Mucosa of gallbladder (tissue), 1 donor: ENCODE measurements at regions not wholly inside any gene's neighbourhood (a gene's known extent, or its start where the extent isn't known, plus 50 kb on each side); places are given as distances from the start of the nearest gene placed in this dataset.
"Not testable (repeated sequence)": the region's sequence is repeated elsewhere in the genome, so short reads cannot be mapped to it uniquely, and the experiment has no call there.

Experiments
- DNase-seq: peaks from one replicate; pipeline ENCODE4 v3.0.0-alpha.2; 2020; ENCODE audit warnings: low spot score
- donor health status: DM: no; HTN: no; CAD: no.

DNA sequence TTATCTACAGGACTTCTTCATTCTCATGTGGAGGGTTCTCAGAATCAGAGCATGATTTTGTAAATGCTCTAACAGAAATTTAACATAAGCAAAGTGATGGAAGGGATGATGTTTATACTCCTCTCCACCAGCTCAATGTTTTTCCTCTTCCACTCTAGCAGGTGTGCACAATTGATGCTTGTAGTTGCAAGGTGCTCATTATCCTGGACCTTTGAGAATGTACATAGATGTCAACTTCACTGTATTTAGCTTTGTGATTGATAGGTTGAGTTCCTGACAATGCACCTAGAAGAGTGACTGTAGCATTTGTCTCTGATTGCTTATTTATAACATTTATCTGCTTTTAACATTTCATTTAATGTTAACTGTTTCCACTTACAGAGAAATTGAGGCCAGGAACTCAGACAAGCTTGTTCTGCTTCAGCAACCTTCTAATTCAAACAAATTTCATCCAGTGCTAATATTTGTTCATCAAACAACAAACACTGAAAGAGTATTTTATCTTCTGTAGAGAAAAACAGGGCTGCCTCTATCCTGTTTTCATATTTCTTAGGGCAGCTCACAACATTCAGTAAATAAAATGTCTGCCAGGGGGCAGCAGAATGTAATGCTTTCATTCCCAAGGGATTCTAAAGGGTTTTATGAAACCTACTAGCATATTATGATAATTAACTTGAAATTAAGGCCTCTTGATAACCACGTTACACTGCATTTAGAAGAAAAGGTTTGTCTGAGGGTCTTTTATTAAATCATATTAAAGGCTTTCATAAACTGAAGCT, 127.9 kb upstream of the NOL4 start:
- DNase-seq = no peak

DNA sequence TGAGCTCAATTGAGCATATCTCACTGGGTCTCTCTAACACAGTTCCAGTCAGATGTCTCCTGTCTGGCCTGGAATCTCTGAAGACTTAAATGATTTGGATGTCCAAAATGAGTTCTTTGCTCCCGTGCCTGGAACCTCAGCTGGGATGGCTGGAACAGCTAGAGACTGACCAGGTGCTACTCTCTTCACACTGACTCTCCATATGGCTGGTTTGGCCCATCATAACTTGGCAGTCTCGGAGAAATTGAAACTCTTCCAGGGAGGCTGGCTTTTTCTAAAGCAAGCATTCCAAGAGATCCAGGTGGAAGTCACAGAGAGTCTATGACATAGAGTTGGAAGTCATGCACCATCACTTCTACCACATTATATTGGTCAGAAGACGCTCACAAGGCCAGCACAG, 129.6 kb upstream of the NOL4 start:
- no peak for DNase-seq

DNA sequence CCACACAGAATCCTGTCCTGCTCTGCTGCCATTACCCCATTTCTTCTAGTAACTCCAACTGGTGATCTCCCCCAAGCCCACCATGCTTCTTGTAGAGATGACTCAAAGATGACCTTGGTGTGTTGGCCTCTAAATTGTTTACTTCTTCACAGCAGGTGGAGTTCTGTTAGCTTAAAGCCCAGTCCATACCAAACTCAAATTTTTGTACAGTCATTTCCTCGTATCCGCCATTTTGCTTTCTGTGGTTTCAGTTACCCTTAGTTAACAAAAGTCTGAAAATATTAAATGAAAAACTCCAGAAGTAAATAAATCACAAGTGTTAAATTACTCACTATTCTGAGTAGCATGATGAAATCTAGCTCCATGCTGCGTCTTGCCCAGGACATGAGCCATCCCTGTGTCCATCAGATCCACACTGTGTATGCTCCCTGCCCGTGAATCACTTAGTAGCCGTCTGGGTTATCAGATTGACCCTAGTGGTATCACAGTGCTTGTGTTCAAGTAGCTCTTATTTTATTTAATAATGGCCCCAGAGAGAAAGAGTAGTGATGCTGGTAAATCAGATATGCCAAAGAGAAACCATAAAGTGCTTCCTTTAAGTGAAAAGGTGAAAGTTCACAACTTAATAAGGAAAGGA, 133.3 kb upstream of the NOL4 start:
- no peak for DNase-seq

GRCh38 chr18:34358923-34359322, 134.2 kb upstream of the NOL4 start:
- no peak for DNase-seq

GRCh38 chr18:34364699-34365098, 140.0 kb upstream of the NOL4 start:
- DNase-seq = no peak

- DNase-seq = no peak
Measured at GRCh38 chr18:34370704-34371395, 146.1 kb upstream of the NOL4 start.

GRCh38 chr18:34380326-34380725, 155.6 kb upstream of the NOL4 start:
- DNase-seq = no peak

- no peak for DNase-seq
Measured at GRCh38 chr18:34385311-34385710, 160.6 kb upstream of the NOL4 start.

DNA sequence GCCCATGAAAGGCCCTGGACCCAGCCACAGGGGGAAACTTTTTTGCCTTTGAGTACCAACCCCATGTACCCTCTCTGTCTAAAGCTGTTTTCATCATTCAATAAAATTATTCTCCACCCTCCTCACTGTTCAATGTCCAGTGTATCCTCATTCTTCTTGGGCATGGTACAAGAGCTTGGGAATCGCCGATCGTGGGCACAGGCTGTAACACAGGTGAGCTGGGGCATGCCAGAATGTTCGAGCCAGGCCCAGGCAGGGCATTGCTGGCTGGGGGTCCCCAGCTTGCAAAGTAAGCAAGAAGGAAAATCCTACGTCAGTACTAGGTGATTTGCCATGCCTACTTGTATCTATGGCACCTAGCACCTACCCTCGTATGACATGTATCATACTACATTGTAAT, 162.1 kb upstream of the NOL4 start:
- no peak for DNase-seq

DNA sequence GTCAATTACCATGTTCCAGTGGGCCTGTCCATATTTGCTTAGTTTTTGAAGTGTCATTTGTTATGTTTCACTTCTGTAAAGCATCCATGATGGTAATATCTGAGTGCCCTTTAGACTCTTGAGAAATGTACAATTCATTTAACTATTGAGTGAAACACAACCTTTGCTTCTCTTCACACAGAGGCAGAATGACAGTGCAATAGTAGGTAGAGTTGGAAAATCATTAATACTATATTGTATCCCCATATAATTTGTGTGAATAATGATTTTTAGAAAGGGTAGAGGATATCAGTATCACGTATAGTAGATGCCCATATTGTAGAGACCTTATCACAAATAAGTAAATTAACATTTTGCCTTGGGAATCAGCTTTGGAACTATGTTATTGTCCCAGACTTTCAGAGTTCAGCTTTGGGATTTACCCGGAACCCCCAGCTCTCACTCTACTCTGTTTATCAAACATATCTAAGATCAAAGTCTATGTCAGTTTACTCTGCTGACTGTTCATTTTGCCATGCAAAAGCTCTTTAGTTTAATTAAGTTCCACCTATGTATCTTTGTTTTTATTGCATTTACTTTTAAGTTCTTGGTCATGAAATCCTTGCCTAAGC, 172.7 kb upstream of the NOL4 start:
- no peak for DNase-seq

GRCh38 chr18:34399892-34400291, 175.2 kb upstream of the NOL4 start:
- no peak for DNase-seq

- no peak for DNase-seq
Measured at GRCh38 chr18:34400834-34401233, 176.1 kb upstream of the NOL4 start.

GRCh38 chr18:34401775-34402174, 177.1 kb upstream of the NOL4 start:
- DNase-seq = no peak

DNA sequence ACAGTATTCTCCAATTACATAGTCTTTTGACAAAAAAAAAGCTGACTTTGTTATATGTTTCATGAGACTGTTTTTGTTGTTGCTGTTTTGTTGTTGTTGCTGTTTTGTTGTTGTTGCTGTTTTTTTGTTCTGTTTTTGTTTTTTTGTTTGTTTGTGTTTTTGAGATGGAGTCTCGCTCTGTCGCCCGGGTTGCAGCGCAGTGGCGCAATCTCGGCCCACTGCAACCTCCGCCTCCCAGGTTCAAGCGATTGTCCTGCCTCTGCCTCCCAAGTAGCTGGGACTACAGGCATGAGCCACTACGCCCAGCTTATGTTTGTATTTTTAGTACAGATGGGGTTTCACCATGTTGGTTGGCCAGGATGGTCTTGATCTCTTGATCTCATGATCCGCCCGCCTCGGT, 182.8 kb upstream of the NOL4 start:
- DNase-seq = not testable (repeated sequence)

GRCh38 chr18:34411952-34412351, 187.2 kb upstream of the NOL4 start:
- DNase-seq = no peak

- no peak for DNase-seq
Measured at GRCh38 chr18:34431042-34431441, 206.3 kb upstream of the NOL4 start.

- DNase-seq = no peak
Measured at GRCh38 chr18:34444622-34445021, 219.9 kb upstream of the NOL4 start.

DNA sequence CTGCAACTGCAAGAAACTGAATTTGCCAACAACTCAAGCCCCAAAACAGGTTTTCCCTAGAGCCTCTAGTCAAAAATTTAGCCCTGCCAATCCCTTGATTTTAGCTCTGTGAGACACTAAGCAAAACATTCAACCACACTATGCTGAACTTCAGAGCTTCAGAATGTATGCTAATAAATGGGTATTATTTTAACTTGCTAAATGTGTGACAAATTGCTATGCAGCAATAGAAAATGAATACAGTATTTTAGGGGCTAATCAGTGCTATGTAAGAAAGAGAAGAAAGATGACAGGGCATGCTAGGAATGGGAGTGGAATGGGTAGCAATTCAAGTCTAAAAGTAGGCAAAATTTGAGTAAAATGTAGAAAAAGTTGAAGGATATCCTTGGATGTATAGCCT, 223.9 kb upstream of the NOL4 start:
- DNase-seq = no peak

- no peak for DNase-seq
Measured at GRCh38 chr18:34457761-34458160, 233.0 kb upstream of the NOL4 start.

DNA sequence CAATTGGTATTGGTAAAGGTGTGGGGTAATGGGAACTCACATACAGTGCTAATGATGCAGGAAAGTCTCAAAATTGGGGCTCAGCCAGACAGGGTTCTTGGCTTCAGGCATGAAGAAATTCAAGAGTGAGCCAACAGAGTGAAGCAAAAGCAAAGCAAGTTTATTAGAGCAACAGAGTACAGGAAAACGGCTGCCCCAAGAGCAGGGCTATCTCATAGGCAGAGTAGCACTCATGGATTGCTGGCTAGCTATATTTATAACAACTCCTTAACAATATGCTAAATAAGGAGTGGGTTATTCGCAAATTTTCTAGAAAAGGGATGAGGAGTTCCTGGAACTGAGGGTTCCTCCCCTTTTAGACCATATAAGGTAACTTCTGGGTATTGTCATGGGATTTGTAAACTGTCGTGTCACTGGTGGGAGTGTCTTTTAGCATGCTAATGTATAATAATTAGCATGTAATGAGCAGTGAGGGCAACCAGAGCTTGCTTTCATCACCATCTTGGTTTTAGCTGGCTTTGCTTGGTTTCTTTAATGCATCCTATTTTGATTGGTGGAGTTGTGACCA, 233.8 kb upstream of the NOL4 start:
- no peak for DNase-seq

DNA sequence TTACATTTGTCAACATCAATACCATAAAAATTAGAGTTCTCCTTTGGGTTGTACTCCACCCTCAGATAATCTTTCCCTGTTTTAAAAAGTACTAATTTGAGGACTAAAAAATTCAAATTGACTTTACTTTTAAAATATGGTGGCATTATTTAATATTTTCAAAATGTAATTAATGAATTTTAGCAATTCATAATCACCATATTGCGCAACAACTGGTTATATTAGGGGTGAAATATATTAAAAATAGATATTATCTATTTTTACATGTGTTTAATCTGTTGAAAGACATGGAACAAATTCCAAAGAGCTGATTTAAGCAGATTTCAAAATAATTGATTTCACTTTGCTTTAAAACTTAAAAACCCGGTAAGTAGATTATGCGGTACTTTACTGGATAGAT, 236.6 kb upstream of the NOL4 start:
- DNase-seq = no peak

DNA sequence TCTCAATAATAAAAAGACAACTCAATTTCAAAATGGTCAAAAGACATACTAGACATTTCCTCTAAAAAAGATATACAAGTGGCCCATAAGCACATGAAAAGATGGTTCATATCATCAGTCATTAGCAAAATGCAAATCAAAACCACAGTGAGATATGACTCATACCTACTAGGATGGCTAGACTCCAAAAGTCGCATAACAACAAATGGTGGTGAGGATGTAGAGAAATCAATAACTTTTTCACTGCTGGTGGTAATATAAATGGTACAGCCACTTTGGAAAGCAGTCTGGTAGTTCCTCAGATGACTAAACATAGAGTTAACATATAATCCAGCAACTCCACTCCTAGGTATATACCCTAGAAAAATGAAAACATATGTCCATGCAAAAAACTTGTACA, 242.3 kb upstream of the NOL4 start:
- no peak for DNase-seq
